ENCODE measurements at regions not wholly inside any gene's neighbourhood (a gene's known extent, or its start where the extent isn't known, plus 50 kb on each side); places are given as distances from the start of the nearest gene placed in this dataset.
A peak's percentile ranks its signal among the peaks of the same experiment; 100 is the strongest.

GRCh38 chr6:85942844-85943243 lies 300.2 kb upstream of the SYNCRIP start:
- DNase-seq (no peak), ATAC-seq (no peak)
- WGBS (ENCODE audit: insufficient coverage, low coverage, low lambda C conversion rate, missing lambda C conversion rate) = 45% methylated on average over 2 of the region's 2 CpGs
- H3K9me3 ChIP-seq = no peaks in the 10 kb centered on the region
- H3K27me3 ChIP-seq = no peaks in the 10 kb centered on the region
- H3K4me3 ChIP-seq = no peak overlapping the region
- H3K27ac ChIP-seq = no peak overlapping the region
- intact Hi-C loops (cut with DNase I) = no loop called here
- no peak for TF ChIP-seq POLR2A (IDR thresholded peaks at IDR 0.05)
- TF ChIP-seq, protein P1, sequence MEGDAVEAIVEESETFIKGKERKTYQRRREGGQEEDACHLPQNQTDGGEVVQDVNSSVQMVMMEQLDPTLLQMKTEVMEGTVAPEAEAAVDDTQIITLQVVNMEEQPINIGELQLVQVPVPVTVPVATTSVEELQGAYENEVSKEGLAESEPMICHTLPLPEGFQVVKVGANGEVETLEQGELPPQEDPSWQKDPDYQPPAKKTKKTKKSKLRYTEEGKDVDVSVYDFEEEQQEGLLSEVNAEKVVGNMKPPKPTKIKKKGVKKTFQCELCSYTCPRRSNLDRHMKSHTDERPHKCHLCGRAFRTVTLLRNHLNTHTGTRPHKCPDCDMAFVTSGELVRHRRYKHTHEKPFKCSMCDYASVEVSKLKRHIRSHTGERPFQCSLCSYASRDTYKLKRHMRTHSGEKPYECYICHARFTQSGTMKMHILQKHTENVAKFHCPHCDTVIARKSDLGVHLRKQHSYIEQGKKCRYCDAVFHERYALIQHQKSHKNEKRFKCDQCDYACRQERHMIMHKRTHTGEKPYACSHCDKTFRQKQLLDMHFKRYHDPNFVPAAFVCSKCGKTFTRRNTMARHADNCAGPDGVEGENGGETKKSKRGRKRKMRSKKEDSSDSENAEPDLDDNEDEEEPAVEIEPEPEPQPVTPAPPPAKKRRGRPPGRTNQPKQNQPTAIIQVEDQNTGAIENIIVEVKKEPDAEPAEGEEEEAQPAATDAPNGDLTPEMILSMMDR (IDR thresholded peaks at IDR 0.05) = no peak
- no peaks in the 10 kb centered on the region for H3K36me3 ChIP-seq
- no peaks in the 10 kb centered on the region for H3K4me1 ChIP-seq

GRCh38 chr6:85936916-85937315 lies 294.2 kb upstream of the SYNCRIP start:
- no peak for ATAC-seq
- 69% methylated on average over 1 of the region's 1 CpG for WGBS (ENCODE audit: insufficient coverage, low coverage, low lambda C conversion rate, missing lambda C conversion rate)
- H3K9me3 ChIP-seq = no peaks in the 10 kb centered on the region
- H3K27me3 ChIP-seq = no peaks in the 10 kb centered on the region
- intact Hi-C loops (cut with DNase I) = no loop called here
- H3K36me3 ChIP-seq = no peaks in the 10 kb centered on the region
- TF ChIP-seq, protein P1 (IDR thresholded peaks at IDR 0.05) = no peak
- TF ChIP-seq POLR2A (IDR thresholded peaks at IDR 0.05) = no peak
- H3K27ac ChIP-seq = no peak overlapping the region
- no peak overlapping the region for H3K4me3 ChIP-seq
- no peaks in the 10 kb centered on the region for H3K4me1 ChIP-seq
- no peak for DNase-seq

DNA sequence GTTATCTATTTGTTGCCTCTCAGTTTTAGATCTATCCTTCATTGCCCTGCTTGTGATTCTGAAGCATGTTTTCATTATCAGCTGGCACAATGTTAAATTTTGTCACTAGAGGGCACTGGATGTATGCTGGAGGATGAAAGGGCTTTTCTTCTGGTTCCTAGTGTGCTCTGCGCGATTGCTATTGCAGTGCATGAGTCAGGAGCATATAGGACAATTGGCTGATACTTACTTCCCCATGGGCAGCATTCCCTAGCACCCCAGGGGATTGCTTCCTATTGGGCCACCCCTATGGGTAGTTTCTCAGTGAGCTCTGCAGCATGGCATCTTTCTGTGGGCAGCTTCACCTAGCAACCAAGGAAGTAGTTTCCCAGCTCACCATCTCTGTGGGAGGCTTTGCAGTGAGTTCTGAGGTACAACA lies 280.3 kb upstream of the SYNCRIP start:
- ATAC-seq (peak; percentile 95 to 98 (median 96)), DNase-seq (no peak)
- Histone ChIP-seq H3K27ac (no peak overlapping the region), H3K4me1 (no peaks in the 10 kb centered on the region), H3K9me3 (no peaks in the 10 kb centered on the region), H3K4me3 (no peak overlapping the region), H3K36me3 (no peaks in the 10 kb centered on the region), H3K27me3 (no peaks in the 10 kb centered on the region)
- no peak for TF ChIP-seq POLR2A (IDR thresholded peaks at IDR 0.05)
- TF ChIP-seq, protein P1 (IDR thresholded peaks at IDR 0.05) = peak; percentile 59 to 75 (median 69)
- intact Hi-C loops (cut with DNase I) = loop anchor here (5.0 to 10.0 kb wide), 2 partner anchors 249 to 252 kb away; no protein-coding TSS in a partner anchor
- 0% methylated on average over 2 of the region's 2 CpGs for WGBS (ENCODE audit: insufficient coverage, low coverage, low lambda C conversion rate, missing lambda C conversion rate)

GRCh38 chr6:85920782-85921181 lies 278.1 kb upstream of the SYNCRIP start:
- Histone ChIP-seq H3K9me3 (no peaks in the 10 kb centered on the region), H3K27me3 (no peaks in the 10 kb centered on the region), H3K27ac (no peak overlapping the region), H3K36me3 (no peaks in the 10 kb centered on the region), H3K4me1 (no peaks in the 10 kb centered on the region), H3K4me3 (no peak overlapping the region)
- no peak for TF ChIP-seq POLR2A (IDR thresholded peaks at IDR 0.05)
- TF ChIP-seq, protein P1 (IDR thresholded peaks at IDR 0.05) = no peak
- WGBS (ENCODE audit: insufficient coverage, low coverage, low lambda C conversion rate, missing lambda C conversion rate) = 14% methylated on average over 1 of the region's 1 CpG
- DNase-seq = no peak
- intact Hi-C loops (cut with DNase I) = loop anchor here (5.0 to 10.0 kb wide), 2 partner anchors 252 to 254 kb away; no protein-coding TSS in a partner anchor
- ATAC-seq = peak in 3 of 4 donors; percentile 36 to 70 (median 44)

DNA sequence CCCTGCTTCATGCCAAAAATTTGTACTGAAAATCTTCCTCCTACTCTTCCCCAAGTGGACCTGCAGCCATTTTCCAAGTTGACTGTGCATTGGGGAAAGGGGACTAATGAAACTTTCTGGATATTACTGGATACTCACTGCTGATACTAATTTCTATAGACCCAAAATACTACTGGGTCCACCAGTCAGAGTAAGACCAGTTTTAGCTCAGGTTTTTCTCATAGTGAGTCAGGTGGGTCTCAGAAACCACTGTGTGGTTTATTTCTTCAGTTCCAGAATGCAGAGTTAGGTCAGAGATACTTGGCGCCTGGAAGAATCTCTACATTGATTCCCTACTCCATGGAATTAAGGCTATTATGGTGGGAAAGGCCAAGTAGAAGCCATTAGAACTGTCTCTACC lies 274.8 kb upstream of the SYNCRIP start:
- H3K9me3 ChIP-seq = no peaks in the 10 kb centered on the region
- ATAC-seq = no peak
- H3K27ac ChIP-seq = no peak overlapping the region
- intact Hi-C loops (cut with DNase I) = no loop called here
- H3K4me1 ChIP-seq = no peaks in the 10 kb centered on the region
- TF ChIP-seq, protein P1 (IDR thresholded peaks at IDR 0.05) = no peak
- no peak for TF ChIP-seq POLR2A (IDR thresholded peaks at IDR 0.05)
- no peaks in the 10 kb centered on the region for H3K27me3 ChIP-seq
- DNase-seq = no peak
- no peaks in the 10 kb centered on the region for H3K36me3 ChIP-seq
- H3K4me3 ChIP-seq = no peak overlapping the region
- 86% methylated on average over 1 of the region's 1 CpG for WGBS (ENCODE audit: insufficient coverage, low coverage, low lambda C conversion rate, missing lambda C conversion rate)

Data from right lobe of liver (tissue), 6 donors.